GM23338 (cell line): ENCODE measurements at regions not wholly inside any gene's neighbourhood (a gene's known extent, or its start where the extent isn't known, plus 50 kb on each side); places are given as distances from the start of the nearest gene placed in this dataset.

Experiments
- ATAC-seq: fragments of 200-7000 bp; cut with Tn5 transposase; 3 replicates; pipeline ENCODE4 v1.9.1; 2020
- DNase-seq: peaks from one replicate; pipeline ENCODE4 v3.0.0-alpha.2; 2015; ENCODE audit warnings: low spot score
- H2AFZ ChIP-seq: fragments of 200-600 bp; sonication (generic); 2 replicates; pipeline ENCODE4 v1.8.0; 2016; ENCODE audit warnings: antibody characterized with exemption, mild to moderate bottlenecking, moderate library complexity
- H3F3A ChIP-seq: fragments of 200-600 bp; sonication (generic); replicated peaks from 2 replicates; pipeline ENCODE4 v1.8.0; 2017; ENCODE audit warnings: antibody characterized with exemption, mixed run types, low read depth
- H3K27ac ChIP-seq: fragments of 200-600 bp; sonication (generic); 2 replicates; pipeline ENCODE4 v1.6.1; 2016; ENCODE audit warnings: low read depth
- H3K27me3 ChIP-seq: fragments of 200-600 bp; sonication (generic); 2 replicates; pipeline ENCODE4 v1.8.0; 2016; ENCODE audit warnings: mild to moderate bottlenecking, mixed run types, moderate library complexity; ENCODE audit not compliant: insufficient read depth
- H3K36me3 ChIP-seq: fragments of 200-600 bp; sonication (generic); 2 replicates; pipeline ENCODE4 v1.8.0; 2016; ENCODE audit warnings: mild to moderate bottlenecking; ENCODE audit not compliant: insufficient read depth
- H3K4me1 ChIP-seq: fragments of 200-600 bp; sonication (generic); 2 replicates; pipeline ENCODE4 v1.8.0; 2016; ENCODE audit warnings: mild to moderate bottlenecking, moderate library complexity; ENCODE audit not compliant: insufficient read depth
- H3K4me2 ChIP-seq: fragments of 200-600 bp; sonication (generic); 2 replicates; pipeline ENCODE4 v1.7.1; 2017; ENCODE audit warnings: mixed run types
- H3K4me3 ChIP-seq: fragments of 200-600 bp; sonication (generic); 2 replicates; pipeline ENCODE4 v1.6.1; 2016; ENCODE audit warnings: mixed run types
- H3K79me2 ChIP-seq: fragments of 200-600 bp; sonication (generic); replicated peaks from 2 replicates; pipeline ENCODE4 v1.8.0; 2017; ENCODE audit warnings: mild to moderate bottlenecking; ENCODE audit not compliant: insufficient read depth
- H3K9me2 ChIP-seq: fragments of 200-600 bp; sonication (generic); 2 replicates; pipeline ENCODE4 v1.8.0; 2017; ENCODE audit not compliant: insufficient read depth
- H4K20me1 ChIP-seq: fragments of 200-600 bp; sonication (generic); replicated peaks from 2 replicates; pipeline ENCODE4 v1.8.0; 2017; ENCODE audit warnings: mild to moderate bottlenecking; ENCODE audit not compliant: insufficient read depth
- H3K27ac Mint-ChIP-seq: 2 replicates; pipeline ENCODE4 v1.8.0; 2020; ENCODE audit warnings: inconsistent platforms, mild to moderate bottlenecking, moderate library complexity, mixed read lengths
- H3K27me3 Mint-ChIP-seq: 3 replicates; pipeline ENCODE4 v1.8.0; 2022; ENCODE audit warnings: low read depth, mild to moderate bottlenecking, moderate library complexity, mixed read lengths, inconsistent platforms; ENCODE audit not compliant: insufficient read depth, poor library complexity
- H3K36me3 Mint-ChIP-seq: 3 replicates; pipeline ENCODE4 v1.8.0; 2021; ENCODE audit warnings: low read depth, mild to moderate bottlenecking, inconsistent platforms, moderate library complexity, mixed read lengths
- H3K4me1 Mint-ChIP-seq: 3 replicates; pipeline ENCODE4 v1.8.0; 2020; ENCODE audit warnings: mild to moderate bottlenecking, inconsistent platforms, mixed read lengths
- H3K4me3 Mint-ChIP-seq: 3 replicates; pipeline ENCODE4 v1.8.0; 2021; ENCODE audit warnings: moderate library complexity, mild to moderate bottlenecking, inconsistent platforms, mixed read lengths
- H3K9me3 Mint-ChIP-seq: 3 replicates; pipeline ENCODE4 v1.8.0; 2020; ENCODE audit warnings: moderate library complexity, mild to moderate bottlenecking, inconsistent platforms, mixed read lengths
- CREB1 ChIP-seq: fragments of 250-450 bp; sonication (Bioruptor Pico); IDR thresholded peaks from 2 replicates; pipeline ENCODE4 v1.5.0; 2020; ENCODE audit warnings: low read depth, mild to moderate bottlenecking, moderate library complexity
- EZH2 ChIP-seq: fragments of 200-600 bp; sonication (generic); IDR thresholded peaks from one replicate; pipeline ENCODE4 v1.8.0; 2017; ENCODE audit warnings: antibody characterized with exemption, mild to moderate bottlenecking, low read depth; ENCODE audit not compliant: unreplicated experiment
- EZH2phosphoT487 ChIP-seq: fragments of 200-600 bp; sonication (generic); IDR thresholded peaks from one replicate; pipeline ENCODE4 v1.8.1; 2018; ENCODE audit warnings: antibody characterized with exemption; ENCODE audit not compliant: unreplicated experiment
- JUNB ChIP-seq: IDR thresholded peaks from one replicate; pipeline ENCODE4 v1.6.1; 2016; ENCODE audit warnings: antibody characterized with exemption; ENCODE audit not compliant: unreplicated experiment
- NANOG ChIP-seq: IDR thresholded peaks from 2 replicates; pipeline ENCODE4 v1.6.1; 2016; ENCODE audit warnings: antibody characterized with exemption, borderline replicate concordance
- REST ChIP-seq: IDR thresholded peaks from one replicate; pipeline ENCODE4 v1.6.1; 2018; ENCODE audit warnings: antibody characterized with exemption; ENCODE audit not compliant: unreplicated experiment
- STAT1 ChIP-seq: IDR thresholded peaks from one replicate; pipeline ENCODE4 v1.6.1; 2016; ENCODE audit warnings: antibody characterized with exemption; ENCODE audit not compliant: unreplicated experiment
- ZNF114 ChIP-seq: fragments of 250-450 bp; sonication (Bioruptor Pico); IDR thresholded peaks from 2 replicates; pipeline ENCODE4 v1.5.0; 2020; ENCODE audit warnings: mild to moderate bottlenecking, moderate library complexity
- ZNF331 ChIP-seq: fragments of 250-450 bp; sonication (Bioruptor Pico); IDR thresholded peaks from 2 replicates; pipeline ENCODE4 v1.5.0; 2020; ENCODE audit warnings: low read depth, mild to moderate bottlenecking, moderate library complexity
- TF ChIP-seq, protein P1 (sequence below): fragments of 250-450 bp; sonication (Bioruptor Pico); IDR thresholded peaks from 2 replicates; pipeline ENCODE4 v1.5.0; 2020; ENCODE audit warnings: mild to moderate bottlenecking, moderate library complexity
- TF ChIP-seq, protein P2 (sequence below): IDR thresholded peaks from 2 replicates; pipeline ENCODE4 v1.6.1; 2016; ENCODE audit warnings: antibody characterized with exemption

DNA sequence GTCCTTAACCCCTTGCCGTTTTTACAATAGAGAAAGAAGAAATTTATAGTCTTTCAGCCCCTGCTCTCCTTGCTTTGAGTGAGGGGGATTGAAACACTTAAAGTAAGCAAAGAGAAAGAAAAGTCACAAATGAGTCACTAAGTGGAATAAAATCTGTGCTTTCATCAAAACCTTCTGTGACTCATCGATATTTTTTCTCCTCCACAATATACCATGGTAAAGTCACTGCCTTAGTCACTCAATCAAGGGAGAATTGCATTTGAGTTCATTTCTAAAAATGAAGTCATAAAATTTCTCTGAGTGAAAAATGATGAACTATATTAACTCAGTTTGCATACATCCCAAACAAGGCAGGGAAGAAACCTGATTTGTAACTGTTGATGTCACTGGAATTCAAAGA is 470.3 kb downstream of the FOXG1 start:
- no peak overlapping the region for H2AFZ ChIP-seq
- no peaks in the 10 kb centered on the region for H3K79me2 ChIP-seq
- DNase-seq (no peak), ATAC-seq (no peak)
- no peak overlapping the region for H3K4me3 Mint-ChIP-seq
- no peaks in the 10 kb centered on the region for H3F3A ChIP-seq
- H3K27ac ChIP-seq = no peak overlapping the region
- no peaks in the 10 kb centered on the region for H4K20me1 ChIP-seq
- H3K9me3 Mint-ChIP-seq = no peaks in the 10 kb centered on the region
- no peaks in the 10 kb centered on the region for H3K27me3 ChIP-seq
- no peak for TF ChIP-seq REST
- no peak for TF ChIP-seq CREB1 (CRISPR knock-in tag)
- no peak for TF ChIP-seq STAT1
- TF ChIP-seq ZNF114 (CRISPR knock-in tag) = no peak
- no peaks in the 10 kb centered on the region for H3K27me3 Mint-ChIP-seq
- no peaks in the 10 kb centered on the region for H3K36me3 ChIP-seq
- H3K4me3 ChIP-seq = no peak overlapping the region
- peaks cover 3% of the 10 kb centered on the region; the same call in 1 of the 3 replicates for H3K4me1 Mint-ChIP-seq
- H3K27ac Mint-ChIP-seq = 0 out of 2 replicates have a peak overlapping the region, but pooled peaks have one; percentile 28
- no peaks in the 10 kb centered on the region for H3K36me3 Mint-ChIP-seq
- no peaks in the 10 kb centered on the region for H3K4me1 ChIP-seq
- no peaks in the 10 kb centered on the region for H3K9me2 ChIP-seq
- no peak overlapping the region for H3K4me2 ChIP-seq

DNA sequence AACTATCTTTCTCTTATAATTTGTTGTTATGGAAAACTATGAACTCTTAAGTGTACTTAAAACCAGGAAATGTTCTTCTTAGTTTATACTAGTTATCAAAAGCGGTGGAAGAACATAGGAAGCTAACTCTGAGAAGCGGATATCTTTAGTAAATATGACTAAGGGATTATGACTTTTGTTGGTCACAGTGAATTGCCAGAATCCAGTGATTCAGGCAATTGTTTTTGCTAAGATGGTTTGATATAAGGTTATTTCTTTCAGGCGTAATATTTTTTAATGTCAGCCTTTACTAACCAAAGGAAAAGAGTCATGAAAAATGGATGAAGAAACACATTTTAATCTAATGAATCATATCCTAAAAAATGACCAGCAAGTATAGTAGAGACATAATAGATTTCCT is 473.5 kb downstream of the FOXG1 start:
- H3K27me3 ChIP-seq = no peaks in the 10 kb centered on the region
- no peaks in the 10 kb centered on the region for H3F3A ChIP-seq
- Mint-ChIP-seq H3K4me3 (no peak overlapping the region), H3K4me1 (peaks cover 7% of the 10 kb centered on the region), H3K36me3 (no peaks in the 10 kb centered on the region), H3K27me3 (no peaks in the 10 kb centered on the region), H3K27ac (no peak overlapping the region), H3K9me3 (no peaks in the 10 kb centered on the region; the same call in 2 of the 3 replicates)
- H3K27ac ChIP-seq = no peak overlapping the region
- no peaks in the 10 kb centered on the region for H4K20me1 ChIP-seq
- DNase-seq (no peak), ATAC-seq (no peak)
- H2AFZ ChIP-seq = no peak overlapping the region
- no peak overlapping the region for H3K4me3 ChIP-seq
- H3K79me2 ChIP-seq = no peaks in the 10 kb centered on the region
- no peaks in the 10 kb centered on the region for H3K9me2 ChIP-seq
- no peaks in the 10 kb centered on the region for H3K4me1 ChIP-seq
- no peak overlapping the region for H3K4me2 ChIP-seq
- H3K36me3 ChIP-seq = no peaks in the 10 kb centered on the region
- TF ChIP-seq, protein P1, sequence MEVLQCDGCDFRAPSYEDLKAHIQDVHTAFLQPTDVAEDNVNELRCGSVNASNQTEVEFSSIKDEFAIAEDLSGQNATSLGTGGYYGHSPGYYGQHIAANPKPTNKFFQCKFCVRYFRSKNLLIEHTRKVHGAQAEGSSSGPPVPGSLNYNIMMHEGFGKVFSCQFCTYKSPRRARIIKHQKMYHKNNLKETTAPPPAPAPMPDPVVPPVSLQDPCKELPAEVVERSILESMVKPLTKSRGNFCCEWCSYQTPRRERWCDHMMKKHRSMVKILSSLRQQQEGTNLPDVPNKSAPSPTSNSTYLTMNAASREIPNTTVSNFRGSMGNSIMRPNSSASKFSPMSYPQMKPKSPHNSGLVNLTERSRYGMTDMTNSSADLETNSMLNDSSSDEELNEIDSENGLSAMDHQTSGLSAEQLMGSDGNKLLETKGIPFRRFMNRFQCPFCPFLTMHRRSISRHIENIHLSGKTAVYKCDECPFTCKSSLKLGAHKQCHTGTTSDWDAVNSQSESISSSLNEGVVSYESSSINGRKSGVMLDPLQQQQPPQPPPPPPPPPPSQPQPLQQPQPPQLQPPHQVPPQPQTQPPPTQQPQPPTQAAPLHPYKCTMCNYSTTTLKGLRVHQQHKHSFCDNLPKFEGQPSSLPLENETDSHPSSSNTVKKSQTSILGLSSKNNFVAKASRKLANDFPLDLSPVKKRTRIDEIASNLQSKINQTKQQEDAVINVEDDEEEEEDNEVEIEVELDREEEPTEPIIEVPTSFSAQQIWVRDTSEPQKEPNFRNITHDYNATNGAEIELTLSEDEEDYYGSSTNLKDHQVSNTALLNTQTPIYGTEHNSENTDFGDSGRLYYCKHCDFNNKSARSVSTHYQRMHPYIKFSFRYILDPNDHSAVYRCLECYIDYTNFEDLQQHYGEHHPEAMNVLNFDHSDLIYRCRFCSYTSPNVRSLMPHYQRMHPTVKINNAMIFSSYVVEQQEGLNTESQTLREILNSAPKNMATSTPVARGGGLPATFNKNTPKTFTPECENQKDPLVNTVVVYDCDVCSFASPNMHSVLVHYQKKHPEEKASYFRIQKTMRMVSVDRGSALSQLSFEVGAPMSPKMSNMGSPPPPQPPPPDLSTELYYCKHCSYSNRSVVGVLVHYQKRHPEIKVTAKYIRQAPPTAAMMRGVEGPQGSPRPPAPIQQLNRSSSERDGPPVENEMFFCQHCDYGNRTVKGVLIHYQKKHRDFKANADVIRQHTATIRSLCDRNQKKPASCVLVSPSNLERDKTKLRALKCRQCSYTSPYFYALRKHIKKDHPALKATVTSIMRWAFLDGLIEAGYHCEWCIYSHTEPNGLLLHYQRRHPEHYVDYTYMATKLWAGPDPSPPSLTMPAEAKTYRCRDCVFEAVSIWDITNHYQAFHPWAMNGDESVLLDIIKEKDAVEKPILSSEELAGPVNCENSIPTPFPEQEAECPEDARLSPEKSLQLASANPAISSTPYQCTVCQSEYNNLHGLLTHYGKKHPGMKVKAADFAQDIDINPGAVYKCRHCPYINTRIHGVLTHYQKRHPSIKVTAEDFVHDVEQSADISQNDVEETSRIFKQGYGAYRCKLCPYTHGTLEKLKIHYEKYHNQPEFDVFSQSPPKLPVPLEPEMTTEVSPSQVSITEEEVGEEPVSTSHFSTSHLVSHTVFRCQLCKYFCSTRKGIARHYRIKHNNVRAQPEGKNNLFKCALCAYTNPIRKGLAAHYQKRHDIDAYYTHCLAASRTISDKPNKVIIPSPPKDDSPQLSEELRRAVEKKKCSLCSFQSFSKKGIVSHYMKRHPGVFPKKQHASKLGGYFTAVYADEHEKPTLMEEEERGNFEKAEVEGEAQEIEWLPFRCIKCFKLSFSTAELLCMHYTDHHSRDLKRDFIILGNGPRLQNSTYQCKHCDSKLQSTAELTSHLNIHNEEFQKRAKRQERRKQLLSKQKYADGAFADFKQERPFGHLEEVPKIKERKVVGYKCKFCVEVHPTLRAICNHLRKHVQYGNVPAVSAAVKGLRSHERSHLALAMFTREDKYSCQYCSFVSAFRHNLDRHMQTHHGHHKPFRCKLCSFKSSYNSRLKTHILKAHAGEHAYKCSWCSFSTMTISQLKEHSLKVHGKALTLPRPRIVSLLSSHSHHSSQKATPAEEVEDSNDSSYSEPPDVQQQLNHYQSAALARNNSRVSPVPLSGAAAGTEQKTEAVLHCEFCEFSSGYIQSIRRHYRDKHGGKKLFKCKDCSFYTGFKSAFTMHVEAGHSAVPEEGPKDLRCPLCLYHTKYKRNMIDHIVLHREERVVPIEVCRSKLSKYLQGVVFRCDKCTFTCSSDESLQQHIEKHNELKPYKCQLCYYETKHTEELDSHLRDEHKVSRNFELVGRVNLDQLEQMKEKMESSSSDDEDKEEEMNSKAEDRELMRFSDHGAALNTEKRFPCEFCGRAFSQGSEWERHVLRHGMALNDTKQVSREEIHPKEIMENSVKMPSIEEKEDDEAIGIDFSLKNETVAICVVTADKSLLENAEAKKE (CRISPR knock-in tag) = no peak
- TF ChIP-seq EZH2phosphoT487 (no peak), EZH2 (no peak), ZNF331 (no peak), JUNB (no peak), NANOG (no peak), STAT1 (no peak), CREB1 (CRISPR knock-in tag) (no peak)
- TF ChIP-seq, protein P2, sequence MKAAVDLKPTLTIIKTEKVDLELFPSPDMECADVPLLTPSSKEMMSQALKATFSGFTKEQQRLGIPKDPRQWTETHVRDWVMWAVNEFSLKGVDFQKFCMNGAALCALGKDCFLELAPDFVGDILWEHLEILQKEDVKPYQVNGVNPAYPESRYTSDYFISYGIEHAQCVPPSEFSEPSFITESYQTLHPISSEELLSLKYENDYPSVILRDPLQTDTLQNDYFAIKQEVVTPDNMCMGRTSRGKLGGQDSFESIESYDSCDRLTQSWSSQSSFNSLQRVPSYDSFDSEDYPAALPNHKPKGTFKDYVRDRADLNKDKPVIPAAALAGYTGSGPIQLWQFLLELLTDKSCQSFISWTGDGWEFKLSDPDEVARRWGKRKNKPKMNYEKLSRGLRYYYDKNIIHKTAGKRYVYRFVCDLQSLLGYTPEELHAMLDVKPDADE = no peak
